Activated CD8-positive, alpha-beta memory T cell treated with anti-CD3 and anti-CD28 coated beads for 48 hours (primary cell): ENCODE measurements at regions not wholly inside any gene's neighbourhood (a gene's known extent, or its start where the extent isn't known, plus 50 kb on each side); places are given as distances from the start of the nearest gene placed in this dataset.

Source experiments
- DNase-seq, 3 experiments: peaks; one replicate each; pipeline ENCODE4 v3.0.0-alpha.2; 2020; ENCODE audit warnings: low read depth in 2 of 3, low spot score in 2 of 3

DNA sequence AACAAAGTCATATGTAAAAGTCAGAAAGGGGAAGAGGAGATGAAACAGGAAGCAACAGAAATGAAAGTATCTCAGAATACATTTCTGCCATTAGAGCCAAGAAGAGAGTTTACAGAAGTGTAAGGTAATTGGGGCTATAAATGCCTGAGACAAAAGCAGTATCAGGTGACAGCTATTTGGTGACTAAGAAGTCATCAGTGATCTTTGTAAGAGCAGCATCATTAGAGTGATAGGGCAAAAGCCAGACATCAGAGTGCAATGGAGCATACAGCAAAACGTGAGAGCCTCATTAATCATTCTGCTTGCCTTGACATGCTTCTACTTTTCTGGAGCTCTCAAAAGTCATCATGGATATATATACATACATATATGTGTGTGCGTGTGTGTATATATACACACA is 804.7 kb upstream of the PIK3C3 start:
- DNase-seq, result no peak

GRCh38 chr18:41146301-41146700 is 808.7 kb upstream of the PIK3C3 start:
- DNase-seq, result no peak

GRCh38 chr18:41145516-41145915 is 809.5 kb upstream of the PIK3C3 start:
- no peak for DNase-seq

DNA sequence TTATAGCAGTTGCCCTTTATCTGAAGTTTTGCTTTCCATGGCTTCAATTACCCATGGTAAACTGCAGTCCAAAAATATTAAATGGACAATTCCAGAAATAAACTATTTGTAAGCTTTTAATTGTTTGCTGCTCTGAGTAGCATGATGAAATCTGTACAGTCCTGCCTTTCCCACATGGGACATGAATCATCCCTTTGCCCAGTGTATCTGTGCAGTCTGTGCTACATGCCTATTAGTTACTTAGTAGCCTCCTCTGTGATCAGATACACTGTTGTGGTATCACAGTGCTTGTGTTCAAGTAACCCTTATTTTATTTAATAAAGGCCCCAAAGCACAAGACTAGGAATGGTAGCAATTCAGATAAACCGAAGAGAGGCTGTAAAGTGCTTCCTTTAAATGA is 810.6 kb upstream of the PIK3C3 start:
- DNase-seq, result no peak

- DNase-seq, result no peak
Observed at GRCh38 chr18:41140506-41140905, 814.5 kb upstream of the PIK3C3 start.

- DNase-seq, result no peak
Observed at GRCh38 chr18:41135146-41135545, 819.9 kb upstream of the PIK3C3 start.

DNA sequence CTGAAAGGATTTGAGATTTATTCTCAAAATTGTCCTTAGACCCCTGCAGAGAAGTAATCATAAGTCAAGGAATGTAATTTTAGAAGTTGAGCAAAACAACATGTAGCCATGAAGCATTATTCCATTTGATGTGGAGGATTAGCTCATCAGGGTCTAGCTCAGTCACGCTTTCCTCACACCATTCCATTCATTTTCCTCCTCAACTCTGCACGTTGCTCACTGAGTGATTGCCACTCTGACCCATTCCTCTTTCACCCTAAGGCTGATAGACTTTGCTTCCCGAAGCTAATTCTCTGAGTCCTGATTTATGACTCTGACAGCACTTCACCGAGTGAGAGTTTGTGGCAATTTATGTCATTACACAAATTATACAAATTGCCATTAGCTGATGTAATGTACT is 820.6 kb upstream of the PIK3C3 start:
- DNase-seq, result no peak

DNA sequence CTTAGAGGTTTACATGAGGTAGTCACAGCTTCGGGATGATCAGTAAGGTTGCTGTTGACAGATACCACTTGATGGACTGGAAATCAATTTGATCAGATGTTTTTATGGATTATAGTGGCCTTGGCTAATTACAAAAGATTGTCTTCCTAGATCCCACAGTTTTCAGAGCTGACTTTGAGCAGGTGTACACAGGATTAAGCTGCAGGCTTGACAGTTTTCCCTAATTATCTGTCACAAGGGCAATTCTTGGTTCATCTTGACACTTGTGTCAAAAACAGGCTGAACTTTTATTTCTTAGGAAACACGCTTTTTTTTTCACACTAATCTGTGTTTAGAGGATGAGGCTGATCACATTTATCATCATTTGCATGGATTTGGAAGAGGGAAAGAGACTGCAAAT is 824.0 kb upstream of the PIK3C3 start:
- DNase-seq, result no peak

GRCh38 chr18:41128545-41128944 is 826.5 kb upstream of the PIK3C3 start:
- no peak for DNase-seq

- no peak for DNase-seq
Observed at GRCh38 chr18:41128126-41128525, 826.9 kb upstream of the PIK3C3 start.

DNA sequence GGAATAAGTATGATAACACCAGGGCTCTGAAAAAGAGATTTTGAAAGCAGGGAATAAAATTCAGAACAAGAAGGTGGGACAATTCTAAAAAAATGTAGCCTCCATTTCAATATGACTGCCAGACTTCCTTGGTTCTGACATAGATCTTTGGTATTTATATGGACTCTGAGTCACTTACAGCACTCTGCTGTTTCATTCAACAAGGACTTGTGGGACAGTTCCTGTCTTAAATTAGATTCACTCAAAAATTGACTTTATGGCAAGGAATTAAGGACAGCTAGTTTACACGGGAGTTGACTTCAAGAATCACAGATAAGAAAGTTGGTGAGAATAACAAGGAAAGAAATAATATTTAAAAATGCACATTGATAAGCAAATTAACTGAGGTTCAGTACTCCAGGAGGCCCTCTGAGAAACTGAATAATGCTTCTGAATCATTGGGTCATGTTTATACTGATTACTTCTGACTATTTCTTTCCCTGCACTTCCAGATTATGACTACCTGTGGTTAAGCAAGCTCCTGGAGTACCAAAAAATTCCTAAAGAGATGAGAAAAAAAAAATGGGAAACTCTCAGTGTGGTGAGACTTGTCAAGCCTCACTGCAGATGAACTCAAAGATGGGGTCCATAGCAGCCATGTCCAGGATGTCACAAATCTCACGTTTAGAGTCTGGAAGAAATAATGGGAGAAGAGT is 828.3 kb upstream of the PIK3C3 start:
- no peak for DNase-seq

GRCh38 chr18:41121116-41121826 is 833.8 kb upstream of the PIK3C3 start:
- no peak for DNase-seq

DNA sequence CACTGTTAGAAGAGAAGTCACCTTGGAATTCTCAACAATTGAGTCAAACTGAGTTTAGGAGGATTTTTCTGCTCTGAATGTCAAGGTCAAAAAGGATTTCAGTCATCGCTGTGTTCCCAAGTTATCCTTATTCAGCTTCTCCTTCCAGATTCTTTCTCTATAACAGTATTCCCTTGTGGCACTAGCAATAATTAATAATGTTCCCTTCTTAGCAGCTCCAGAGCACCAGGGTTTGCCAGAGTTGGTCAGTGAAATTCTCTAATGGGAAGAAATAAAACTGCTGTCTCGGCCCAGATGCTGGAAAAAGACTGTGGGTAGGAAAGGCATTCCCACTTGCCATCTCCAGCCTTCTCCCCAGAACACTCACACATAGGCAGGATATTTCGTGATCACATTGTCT is 836.0 kb upstream of the PIK3C3 start:
- DNase-seq, result no peak

- no peak for DNase-seq
Observed at GRCh38 chr18:41113885-41114482, 841.0 kb upstream of the PIK3C3 start.

DNA sequence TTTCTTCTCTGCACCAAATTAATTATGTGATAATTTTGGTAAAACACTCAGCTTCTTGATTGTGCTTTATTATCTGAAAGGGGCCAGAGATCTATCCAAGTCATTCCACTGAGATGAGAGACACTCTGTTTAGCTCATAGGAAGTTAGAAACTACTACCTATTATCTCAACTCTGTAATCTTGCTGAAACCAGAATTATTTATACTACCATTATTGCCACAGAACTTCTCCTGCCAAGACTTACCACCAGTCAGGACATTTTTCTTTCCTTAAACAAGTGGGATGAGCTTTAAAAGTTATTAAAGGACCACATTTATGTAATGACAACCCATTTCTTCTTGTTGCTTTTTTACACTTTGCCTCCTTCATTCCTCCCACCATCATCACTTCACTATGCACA is 855.6 kb upstream of the PIK3C3 start:
- DNase-seq, result no peak

- no peak for DNase-seq
Observed at GRCh38 chr18:41096504-41096903, 858.5 kb upstream of the PIK3C3 start.

GRCh38 chr18:41077076-41077475 is 878.0 kb upstream of the PIK3C3 start:
- DNase-seq, result no peak

DNA sequence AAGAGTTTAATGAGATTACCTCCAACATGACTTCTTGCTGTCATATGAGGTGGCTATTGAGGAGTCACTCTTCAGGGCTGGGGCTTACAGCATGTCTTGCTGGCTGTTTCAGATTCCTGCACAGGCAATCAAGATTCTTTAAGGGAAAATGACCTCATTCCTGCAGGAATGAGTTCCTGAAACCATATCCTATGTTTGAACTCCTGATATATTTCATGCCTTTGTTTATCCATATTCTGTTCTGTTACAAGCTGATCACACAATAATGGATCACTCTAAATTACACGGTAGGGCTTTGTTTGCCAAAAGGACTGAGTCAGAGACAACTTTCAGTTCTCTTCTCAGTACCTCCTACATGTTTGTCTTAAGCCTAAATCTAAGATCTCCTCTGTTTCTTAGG is 879.8 kb upstream of the PIK3C3 start:
- DNase-seq, result no peak

DNA sequence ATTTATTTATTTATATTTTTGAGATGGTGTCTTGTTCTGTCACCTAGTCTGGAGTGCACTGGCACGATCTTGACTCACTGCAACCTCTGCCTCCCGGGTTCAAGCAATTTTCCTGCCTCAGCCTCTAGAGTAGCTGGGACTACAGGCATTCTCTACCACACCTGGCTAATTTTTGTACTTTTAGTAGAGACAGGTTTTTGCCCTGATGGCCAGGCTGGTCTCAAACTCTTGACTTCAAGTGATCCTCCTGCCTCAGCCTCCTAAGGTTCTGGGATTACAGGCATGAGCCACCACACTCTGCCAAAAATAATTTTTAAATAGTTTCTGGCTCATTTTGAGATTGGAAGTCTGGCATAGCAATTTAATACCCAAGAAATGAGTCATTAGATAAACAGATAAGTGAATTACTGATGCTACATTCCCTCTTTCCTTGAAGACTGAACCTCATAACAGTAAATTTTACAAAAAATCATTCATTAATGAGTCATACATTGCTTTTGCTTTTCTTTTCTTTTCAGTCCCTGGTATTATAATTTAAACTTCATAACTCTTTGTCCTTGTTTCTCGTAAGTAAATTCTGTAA is 881.6 kb upstream of the PIK3C3 start:
- no peak for DNase-seq

DNA sequence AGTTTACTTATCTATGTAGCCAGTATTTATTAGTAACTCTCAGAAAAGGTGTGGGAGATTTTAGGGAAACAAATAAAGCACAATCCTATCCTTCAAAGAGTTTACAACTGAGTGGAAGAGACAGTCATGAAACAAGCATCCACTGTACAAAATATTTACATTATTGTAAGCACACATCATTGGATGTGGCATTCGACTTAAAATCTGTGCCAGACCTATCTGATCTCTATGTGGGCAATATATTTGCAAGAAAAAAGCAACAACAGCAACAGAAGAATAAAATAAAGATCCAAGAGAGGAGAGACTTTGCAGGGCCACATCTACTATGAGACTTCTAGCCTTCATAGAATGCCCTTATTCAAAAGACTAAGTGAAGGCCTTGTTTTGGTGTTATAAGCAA is 882.1 kb upstream of the PIK3C3 start:
- no peak for DNase-seq

DNA sequence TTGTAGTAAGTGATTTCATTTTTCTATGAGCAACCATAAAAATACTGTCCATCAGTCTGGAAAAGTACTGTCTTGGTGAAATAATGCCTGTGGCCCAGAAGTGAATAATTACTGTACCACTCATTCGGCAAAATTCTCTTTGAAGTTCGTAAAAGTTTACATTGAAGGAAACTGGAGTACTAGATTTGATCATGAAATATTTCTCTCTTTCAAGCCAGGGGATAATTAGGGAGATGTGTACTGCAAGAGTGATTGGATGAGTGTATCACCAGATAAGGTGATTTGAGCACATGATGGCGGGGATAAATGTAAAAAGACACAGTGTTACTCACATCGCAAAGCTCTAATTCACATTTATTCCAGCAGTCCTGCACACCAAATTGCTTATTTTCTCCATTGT is 883.2 kb upstream of the PIK3C3 start:
- no peak for DNase-seq

DNA sequence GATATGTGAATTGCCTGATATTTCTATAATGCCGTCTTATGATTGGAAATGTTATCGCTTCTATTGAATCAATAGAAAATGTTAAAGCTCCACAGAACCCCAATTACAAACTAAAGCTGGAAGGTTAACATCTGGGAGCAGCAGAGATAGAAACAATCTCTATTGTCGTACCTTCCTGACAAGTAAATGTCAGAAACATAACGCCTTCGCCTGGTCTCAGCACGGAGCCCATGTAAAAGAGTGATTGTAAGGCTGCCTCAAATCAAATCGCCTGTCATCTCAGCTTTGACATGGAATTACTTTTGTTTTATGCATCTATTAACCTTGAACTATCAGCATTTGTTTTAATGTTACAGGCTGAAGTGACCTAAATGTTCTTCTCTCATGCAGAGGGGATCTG is 885.9 kb upstream of the PIK3C3 start:
- DNase-seq, result no peak
